Dermis microvascular lymphatic vessel endothelial cell (primary cell): ENCODE measurements at regions not wholly inside any gene's neighbourhood (a gene's known extent, or its start where the extent isn't known, plus 50 kb on each side); places are given as distances from the start of the nearest gene placed in this dataset.
"Not testable (repeated sequence)": the region's sequence is repeated elsewhere in the genome, so short reads cannot be mapped to it uniquely, and the experiment has no call there.

Source experiments
- DNase-seq, 2 donors: peaks; one replicate each; pipeline versions ENCODE4 v3.0.0 to v3.0.0-alpha.2; 2010; ENCODE audit warnings: low read depth in 2 of 2

DNA sequence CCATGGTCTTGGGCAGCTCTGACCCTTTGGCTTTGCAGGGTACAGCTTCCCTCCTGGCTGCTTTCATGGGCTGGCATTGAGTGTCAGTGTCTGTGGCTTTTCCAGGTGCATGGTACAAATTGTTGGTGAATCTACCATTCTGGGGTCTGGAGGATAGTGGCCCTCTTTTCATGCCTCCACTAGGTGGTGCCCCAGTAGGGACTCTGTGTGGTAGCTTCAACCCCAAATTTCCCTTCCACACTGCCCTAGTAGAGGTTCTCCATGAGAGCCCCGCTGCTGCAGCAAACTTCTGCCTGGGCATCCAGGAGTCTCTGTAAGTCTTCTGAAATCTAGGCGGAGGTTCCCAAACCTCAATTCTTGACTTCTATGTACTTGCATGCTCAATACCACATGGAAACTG, 494.5 kb upstream of the LRRC7 start:
- DNase-seq: no peak

DNA sequence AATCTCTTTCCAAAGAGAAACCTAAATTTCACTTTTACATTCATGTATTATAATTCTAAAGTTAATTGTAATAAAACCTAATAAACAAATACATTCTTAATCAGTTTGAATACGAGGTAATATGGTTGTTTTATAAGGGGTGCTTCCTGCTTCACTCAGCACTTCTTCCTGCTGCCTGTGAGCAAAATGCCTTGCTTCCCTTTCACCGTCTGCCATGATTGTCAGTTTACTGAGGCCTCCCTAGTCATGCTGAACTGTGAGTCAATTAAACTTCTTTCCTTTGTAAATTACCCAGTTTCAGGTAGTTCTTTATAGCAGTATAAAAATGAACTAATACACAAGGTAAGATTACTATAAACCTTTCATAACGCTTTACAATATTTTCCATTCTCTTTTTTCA, 491.1 kb upstream of the LRRC7 start:
- DNase-seq: no peak

DNA sequence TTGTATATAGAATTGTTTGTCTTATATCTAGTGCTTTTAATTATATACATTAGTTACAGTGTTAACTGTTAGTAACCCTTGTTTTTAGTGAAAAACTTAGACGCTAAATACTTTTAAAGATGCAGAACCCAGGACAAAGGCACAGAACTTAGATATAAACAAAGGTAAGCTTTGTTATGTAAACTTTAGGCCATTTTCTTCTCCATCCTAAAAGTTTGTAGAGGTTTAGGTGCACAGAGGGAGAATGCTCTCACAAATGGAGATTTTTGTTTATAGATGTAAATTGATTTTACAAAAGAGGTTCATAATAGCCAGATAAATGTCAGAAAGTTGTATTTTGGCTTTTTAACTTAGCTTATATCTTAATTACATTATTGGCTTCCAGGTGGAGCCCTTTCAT, 490.5 kb upstream of the LRRC7 start:
- DNase-seq: no peak

DNA sequence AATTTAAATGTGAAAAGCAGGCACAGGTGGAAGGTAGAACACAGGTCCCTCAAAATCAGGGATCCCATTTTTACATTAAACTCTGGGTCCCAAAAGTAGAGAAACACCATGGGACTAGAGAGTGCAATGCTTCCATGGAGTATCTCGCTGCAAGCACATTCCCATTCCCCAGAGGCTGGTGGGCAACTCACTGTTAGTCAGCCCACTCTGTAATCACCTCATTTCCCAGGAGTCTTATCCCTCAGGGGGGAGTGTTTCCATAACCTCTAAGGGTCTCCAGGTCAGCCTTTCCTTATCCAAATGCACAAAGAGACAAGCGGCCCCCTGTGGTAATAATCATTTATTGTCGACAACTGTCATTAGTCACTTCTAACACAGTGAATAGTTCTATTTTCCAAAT, 490.1 kb upstream of the LRRC7 start:
- DNase-seq: no peak

DNA sequence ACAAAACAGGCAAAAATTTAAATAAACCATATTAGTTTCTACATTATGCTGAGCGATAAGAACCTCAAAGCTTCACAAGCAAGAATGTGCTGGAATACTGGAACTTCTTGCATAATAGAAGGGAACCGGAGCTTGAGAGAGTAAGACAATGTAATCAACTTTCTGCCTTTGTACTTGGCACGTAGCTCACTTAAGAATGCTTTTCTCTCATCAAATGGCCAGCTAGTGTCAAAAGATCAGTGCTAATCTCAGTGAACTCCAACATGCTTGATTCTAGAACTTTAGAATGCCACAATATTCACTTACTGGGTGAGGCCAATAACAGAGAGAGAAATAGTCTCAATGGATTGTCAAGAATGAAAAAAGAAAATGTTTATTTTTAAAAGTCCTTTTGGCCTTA, 486.1 kb upstream of the LRRC7 start:
- DNase-seq: no peak

DNA sequence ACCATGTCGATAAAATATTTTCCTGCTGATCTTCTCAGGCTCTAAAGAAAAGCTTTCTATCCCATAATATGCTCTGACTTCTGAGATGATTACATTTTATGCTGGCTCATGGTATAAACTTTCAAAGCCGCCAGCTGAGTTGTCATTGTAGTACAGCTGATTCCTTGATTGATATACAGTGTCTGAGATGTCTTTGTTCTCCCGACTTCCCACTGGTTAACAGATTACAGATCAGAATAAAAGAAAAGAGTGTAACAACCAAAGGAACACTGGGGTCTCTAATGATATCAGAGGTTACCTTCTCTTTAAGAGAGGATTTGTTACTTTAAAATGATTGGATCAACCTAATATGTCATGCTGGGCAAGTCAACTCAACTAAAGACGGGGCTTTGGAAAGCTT, 485.4 kb upstream of the LRRC7 start:
- no peak for DNase-seq

DNA sequence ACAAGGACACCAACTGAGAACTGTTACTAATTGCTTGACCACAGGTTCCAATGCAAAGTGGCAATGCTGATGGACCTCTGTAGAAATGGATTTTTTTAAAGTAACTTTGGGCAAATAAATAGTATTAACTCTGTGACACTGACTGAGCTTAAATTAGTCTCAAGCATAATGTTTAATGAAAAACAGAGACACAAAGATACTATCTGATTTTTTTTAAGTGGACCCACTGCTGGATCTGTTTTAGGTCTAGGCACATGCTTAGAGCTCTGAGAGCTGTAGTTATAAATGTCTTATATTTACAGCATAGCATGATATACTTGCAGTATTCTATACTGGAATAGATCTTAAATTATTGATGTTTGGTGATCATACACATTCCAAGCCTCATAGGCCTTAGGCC, 481.6 kb upstream of the LRRC7 start:
- DNase-seq: no peak

DNA sequence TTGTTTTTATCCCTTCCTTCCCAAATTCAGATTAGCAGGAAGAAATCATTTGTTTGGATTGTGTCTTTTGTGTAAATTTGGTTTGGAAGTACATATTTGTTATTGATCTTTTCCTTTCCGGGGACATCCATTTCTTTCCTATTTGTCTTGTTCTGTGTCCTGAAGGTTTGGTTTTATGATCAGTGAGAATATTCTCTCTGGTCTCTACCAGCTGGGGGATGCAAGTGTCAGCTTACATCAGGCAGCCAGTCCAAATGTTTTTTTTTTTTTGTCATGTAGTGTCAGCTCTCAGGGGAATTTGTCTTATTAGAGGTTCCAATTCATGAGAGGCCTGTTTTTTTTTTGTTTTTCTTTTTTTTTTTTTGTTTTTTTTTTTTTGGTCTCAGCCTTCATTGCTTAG, 479.2 kb upstream of the LRRC7 start:
- DNase-seq: no peak

DNA sequence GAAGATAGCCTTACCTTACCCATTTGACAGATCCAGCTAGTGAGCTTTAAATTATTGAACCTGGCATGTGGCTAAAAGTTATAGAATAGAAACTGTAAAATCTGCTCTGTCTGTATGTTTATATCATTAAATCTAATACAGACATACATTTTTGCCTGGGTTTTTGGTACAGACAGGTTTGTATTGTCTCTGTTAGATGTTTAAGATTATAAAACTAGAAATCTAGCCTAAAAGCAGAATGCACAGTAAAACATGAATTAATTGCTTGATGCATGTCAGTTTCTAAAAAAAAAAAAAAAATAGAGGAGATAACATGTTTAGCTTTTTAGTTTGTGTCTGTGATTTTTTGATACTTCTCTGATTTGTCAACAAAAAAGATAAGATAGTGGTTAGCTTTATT, 477.6 kb upstream of the LRRC7 start:
- DNase-seq: no peak

DNA sequence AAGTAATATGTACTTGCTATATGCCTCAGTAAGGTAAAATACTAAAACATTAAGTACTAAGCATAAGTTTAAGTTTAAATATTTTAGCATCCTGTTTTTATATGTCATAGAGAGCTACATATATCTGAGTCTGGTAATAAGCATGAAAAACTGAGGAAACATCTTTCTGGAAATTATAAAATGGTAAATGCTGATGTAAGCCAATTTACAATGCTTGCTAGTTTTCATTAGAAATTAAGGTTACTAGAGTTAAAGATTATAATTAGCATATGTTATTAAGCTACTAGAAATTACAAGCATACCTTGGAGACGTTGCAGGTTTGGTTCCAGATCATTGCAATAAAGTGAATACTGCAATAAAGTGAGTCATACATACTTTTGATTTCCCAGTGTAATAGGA, 477.0 kb upstream of the LRRC7 start:
- no peak for DNase-seq

DNA sequence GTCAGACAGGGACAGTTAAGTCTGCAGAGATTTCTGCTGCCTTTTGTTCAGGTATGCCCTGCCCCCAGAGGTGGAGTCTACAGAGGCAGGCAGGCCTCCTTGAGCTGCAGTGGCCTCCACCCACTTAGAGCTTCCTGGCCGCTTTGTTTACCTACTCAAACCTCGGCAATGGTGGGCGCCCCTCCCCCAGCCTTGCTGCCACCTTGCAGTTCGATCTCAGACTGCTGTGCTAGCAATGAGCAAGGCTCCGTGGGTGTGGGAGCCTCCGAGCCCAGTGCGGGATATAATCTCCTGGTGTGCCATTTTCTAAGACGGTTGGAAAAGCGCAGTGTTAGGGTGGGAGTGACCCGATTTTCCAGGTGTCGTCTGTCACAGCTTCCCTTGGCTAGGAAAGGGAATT, 465.7 kb upstream of the LRRC7 start:
- not testable (repeated sequence) for DNase-seq

DNA sequence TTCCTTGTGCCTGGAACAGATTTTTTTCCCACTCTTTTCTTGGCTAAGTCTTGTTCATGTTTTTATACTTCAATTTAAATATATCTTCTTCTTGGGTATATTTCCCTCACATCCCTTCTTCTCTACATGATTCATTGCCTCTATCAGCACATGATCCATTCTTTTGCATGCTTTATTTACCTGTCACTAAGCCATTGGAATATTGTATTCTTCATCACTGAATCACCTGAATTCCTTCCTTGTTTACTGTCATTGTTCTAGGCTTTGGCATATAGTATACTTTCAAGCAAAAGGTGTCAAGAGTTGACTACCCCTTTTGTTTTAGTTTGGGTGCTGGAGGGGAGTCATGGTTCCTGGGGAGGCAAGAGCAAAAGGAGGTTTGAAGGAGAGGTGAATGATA, 464.5 kb upstream of the LRRC7 start:
- DNase-seq: no peak

DNA sequence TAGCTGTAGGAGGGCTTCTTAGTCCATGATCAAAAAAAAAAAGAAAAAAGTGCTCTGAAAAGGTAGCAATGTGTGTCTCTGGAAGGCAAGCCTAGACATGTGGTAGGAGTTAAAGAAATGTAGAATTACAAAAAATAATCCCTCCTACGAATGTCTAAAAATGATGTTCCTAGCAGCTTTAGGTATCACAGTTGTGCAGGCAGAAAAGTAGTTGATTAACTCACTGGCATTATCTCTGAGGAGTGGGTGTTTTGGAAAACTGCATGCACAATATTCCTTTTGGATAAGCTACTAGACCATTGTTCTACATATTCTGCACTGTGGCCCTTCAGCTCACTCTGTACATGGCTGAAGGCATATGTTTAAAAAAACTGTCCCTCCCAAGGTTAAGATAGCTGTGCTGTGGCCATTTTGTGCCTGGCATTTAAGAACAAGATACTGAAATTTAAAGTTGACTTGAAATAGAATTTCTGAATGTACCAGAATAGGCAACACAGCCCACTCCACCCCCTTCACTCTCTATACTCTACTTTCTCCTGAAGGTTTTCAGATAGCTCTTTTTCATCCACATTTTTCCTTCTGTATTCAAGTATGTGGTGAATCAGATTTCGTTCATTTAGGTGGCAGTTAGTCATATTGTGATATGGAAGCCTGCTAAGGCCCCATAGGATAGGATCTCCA, 463.9 kb upstream of the LRRC7 start:
- no peak for DNase-seq

DNA sequence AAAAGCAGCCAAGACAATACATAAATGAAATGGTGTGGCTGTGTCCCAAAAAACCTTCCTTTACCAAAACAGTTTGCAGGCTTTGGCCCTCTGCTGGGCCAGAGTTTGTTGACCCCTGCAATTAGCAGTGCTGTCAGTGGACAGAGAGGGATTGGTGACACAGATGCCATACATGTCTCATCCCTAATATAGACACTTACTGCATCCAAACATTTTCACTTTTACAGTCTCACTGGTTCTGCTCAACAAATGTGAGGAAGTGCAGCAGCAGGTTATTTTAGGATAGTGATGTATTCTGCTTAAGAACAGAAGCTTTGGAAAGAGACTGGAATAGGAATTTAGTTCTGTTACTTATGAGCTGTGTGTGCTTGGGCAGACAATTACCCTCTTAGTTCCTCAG, 462.8 kb upstream of the LRRC7 start:
- no peak for DNase-seq

DNA sequence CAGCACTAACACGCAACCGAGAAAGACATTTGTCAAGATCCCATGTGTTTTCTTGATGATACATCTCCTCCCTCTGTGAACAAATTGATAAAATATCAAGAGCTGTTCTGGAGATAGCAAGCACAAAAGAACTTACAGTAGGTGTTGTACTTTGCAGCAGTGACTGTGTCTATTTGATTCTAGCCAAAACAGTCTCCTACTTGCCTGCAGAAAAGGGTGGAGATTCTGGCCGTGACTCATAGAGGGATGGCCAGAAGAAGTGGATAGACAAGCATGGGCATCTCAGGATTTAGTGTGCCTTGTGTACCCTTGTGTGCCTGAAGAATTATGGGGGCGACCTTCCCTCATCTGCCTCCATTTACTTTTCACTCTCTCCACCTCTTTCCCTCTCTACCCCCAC, 458.4 kb upstream of the LRRC7 start:
- DNase-seq: no peak

DNA sequence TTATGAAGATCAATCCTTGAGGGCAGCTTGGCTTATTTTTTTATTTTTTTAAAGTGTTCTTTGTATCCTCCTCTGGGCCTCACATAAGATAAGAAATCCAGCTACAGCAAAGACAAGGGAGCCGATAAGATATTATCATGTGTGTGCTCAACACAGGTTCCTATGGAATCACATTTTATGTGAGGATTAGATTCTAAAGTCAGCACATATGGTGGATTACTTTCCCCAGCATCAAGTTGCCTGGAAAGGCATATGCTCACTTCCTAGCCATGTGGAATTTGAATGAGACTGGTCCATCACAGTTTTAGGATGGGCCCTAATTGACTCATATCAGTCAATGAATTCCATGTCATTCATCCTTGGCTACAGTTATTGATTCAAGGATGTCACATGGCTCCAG, 456.9 kb upstream of the LRRC7 start:
- DNase-seq: no peak

DNA sequence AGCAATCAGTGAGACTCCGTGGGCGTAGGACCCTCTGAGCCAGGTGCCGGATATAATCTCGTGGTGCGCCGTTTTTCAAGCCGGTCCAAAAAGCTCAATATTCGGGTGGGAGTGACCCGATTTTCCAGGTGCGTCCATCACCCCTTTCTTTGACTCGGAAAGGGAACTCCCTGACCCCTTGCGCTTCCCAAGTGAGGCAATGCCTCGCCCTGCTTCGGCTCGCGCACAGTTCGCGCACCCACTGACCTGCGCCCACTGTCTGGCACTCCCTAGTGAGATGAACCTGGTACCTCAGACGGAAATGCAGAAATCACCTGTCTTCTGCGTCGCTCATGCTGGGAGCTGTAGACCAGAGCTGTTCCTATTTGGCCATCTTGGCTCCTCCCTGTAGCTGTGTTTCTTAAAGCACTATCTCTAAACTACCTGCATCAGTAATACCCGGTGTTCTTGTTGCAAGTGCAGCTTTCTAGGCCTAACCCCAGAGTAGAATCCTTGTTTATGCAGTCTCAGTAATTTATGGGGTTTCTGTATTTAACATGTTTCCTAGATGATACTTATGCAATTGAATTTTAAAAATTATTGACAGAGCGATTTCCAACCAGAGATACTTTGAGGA, 447.5 kb upstream of the LRRC7 start:
- DNase-seq: not testable (repeated sequence)

DNA sequence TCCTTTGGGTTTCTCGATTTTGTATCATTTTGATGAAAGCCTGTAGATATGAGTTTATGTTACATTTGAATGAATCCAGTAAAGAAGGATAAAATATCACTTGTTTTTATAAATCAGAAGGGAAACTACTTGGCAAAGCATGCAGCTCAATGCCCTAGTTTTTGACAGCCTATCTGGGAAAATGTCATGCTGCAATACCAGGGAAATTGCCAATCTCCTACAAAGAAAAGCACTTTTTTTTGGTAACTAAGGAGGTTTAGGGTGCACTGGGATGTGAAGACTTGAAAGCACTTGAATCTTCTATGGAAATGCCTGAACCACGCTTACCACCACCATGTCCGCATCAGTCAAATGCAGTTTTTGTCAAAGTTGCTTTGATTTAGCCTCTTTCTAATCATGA, 446.9 kb upstream of the LRRC7 start:
- no peak for DNase-seq

DNA sequence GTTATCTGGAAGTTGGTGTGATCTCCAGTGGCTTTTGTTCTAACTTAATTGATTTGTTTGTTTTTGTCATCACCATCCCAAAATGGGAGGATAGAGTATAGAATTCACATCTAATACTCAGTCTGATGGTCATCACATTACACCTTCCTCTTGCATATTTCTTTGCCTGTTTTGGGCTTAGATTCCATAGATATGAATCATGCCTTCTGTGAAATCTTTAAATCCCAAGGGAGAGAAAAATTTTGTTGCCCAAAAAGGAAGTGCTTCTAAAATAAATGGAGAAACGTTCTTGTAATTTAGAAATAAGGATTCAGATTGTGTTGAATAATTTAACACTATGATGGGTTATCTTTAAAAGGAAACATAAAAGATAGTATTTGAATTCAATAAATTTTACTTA, 446.0 kb upstream of the LRRC7 start:
- DNase-seq: no peak

DNA sequence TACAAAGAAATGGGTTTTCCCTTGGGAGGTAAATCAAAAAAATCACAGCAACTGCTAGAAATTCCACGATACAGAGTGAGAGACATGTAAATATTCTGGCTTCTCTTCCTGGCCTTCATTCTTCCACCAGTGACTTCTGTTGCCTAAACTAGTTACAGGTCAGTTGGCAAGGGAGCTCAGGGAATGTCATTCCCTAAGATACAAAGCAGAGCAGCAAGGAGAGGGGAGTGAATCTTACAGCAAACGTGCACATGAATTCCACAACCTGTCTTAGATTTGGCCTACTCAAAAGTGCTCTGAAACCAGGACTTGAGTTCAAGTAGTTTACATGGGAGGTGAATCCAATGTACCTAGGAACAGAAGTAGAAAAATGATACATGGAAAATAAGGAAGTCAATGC, 445.3 kb upstream of the LRRC7 start:
- no peak for DNase-seq

DNA sequence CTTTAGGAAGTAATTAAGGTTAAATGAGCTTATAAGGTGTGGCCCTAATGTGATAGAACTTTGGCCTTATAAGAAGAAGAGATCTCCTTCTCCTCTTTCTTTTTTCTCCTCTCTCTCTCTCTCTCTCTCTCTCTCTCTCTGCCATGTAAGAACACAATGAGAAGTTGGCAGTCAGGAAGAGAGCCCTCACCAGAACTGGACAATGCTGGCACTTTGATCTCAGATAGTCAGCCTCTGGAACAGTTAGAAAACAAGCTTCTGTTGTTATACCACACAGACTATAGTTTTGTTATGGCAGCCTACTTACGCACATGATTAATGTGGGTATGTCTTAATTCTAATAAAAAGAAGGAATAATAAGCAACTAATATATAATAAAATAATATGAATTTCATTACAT, 444.2 kb upstream of the LRRC7 start:
- DNase-seq: no peak

DNA sequence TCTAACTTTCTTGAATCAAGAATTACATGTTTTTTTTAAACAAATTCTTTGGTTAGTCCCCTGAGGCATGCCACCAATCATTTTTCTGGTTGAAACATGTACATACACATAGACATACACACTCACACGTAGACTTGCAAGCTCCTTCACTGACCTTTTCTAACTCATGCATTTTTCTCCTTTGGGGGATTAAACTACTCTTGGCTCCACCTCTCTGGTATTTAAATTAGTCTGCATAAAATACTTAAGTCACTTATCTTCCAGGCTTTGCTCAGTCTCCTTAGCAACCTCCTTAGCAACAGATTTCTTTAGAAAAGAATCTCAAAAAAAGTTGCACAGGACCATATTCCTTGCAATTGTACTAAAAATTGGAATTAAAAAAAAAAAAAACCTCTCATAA, 440.9 kb upstream of the LRRC7 start:
- DNase-seq: no peak

DNA sequence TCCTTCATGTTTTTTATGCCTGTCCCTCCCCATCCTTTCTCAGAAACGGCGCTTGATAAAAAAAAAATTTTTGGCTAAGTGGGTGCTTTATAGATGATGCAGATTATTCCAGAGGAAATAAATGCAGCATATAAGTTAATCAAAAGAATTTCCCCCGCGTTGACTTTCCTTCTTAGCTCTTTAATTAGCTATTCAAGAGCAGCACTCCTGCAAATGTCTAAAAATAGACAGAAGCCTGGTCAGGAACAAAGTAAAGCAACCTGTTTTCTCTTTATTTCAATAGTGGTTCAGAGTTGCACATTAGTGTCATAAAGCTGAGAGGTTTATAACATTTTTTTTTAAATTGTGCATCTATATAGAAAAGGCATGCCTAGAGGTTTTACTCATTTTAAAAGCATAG, 439.5 kb upstream of the LRRC7 start:
- DNase-seq: no peak

DNA sequence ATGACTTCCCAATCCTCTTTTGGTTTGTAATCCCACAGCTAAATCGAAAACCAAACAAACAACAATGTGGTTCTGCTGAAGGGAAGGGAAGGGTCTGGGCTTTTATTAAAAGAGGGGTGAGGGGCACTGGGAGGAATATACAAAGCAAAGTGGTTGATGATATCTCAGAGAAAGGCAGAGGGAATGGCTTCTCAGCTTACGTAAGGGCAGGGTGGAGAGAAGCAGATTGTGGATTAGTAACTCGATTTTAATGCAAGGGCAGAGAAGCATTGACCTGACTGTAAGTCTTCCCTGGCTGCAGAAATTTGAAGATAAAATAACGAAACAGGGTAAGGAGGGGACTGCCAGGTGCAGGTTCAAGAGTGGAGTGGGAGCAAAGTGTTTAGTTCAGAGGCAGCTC, 438.2 kb upstream of the LRRC7 start:
- DNase-seq: no peak
